HFFc6 (cell line): ENCODE measurements at regions not wholly inside any gene's neighbourhood (a gene's known extent, or its start where the extent isn't known, plus 50 kb on each side); places are given as distances from the start of the nearest gene placed in this dataset.
"Not testable (repeated sequence)": the region's sequence is repeated elsewhere in the genome, so short reads cannot be mapped to it uniquely, and the experiment has no call there.

Source experiments
- DNase-seq: peaks from one replicate; pipeline ENCODE4 v3.0.0-alpha.2; 2018
- H3K27ac Mint-ChIP-seq: 2 replicates; pipeline ENCODE4 v1.8.0; 2020; ENCODE audit warnings: mild to moderate bottlenecking, mixed read lengths
- H3K27me3 Mint-ChIP-seq: 2 replicates; pipeline ENCODE4 v1.8.0; 2021; ENCODE audit warnings: mild to moderate bottlenecking, moderate library complexity, mixed read lengths; ENCODE audit not compliant: insufficient read depth
- H3K36me3 Mint-ChIP-seq: 2 replicates; pipeline ENCODE4 v1.8.0; 2021; ENCODE audit warnings: low read depth, mixed read lengths
- H3K4me1 Mint-ChIP-seq: 2 replicates; pipeline ENCODE4 v1.8.0; 2020; ENCODE audit warnings: low read depth, mixed read lengths
- H3K4me3 Mint-ChIP-seq: 2 replicates; pipeline ENCODE4 v1.8.0; 2020; ENCODE audit warnings: mild to moderate bottlenecking, moderate library complexity, mixed read lengths
- H3K9me3 Mint-ChIP-seq: 2 replicates; pipeline ENCODE4 v1.8.0; 2020; ENCODE audit warnings: mild to moderate bottlenecking, mixed read lengths
- CTCF ChIP-seq: fragments of 200-600 bp; sonication (generic); IDR thresholded peaks from 2 replicates; pipeline ENCODE4 v1.5.0; 2021; ENCODE audit warnings: antibody characterized with exemption, mild to moderate bottlenecking

- H3K9me3 Mint-ChIP-seq = peaks cover 39% of the 10 kb centered on the region
Measured at GRCh38 chr5:130397132-130397531, 492.9 kb downstream of the CHSY3 start.

DNA sequence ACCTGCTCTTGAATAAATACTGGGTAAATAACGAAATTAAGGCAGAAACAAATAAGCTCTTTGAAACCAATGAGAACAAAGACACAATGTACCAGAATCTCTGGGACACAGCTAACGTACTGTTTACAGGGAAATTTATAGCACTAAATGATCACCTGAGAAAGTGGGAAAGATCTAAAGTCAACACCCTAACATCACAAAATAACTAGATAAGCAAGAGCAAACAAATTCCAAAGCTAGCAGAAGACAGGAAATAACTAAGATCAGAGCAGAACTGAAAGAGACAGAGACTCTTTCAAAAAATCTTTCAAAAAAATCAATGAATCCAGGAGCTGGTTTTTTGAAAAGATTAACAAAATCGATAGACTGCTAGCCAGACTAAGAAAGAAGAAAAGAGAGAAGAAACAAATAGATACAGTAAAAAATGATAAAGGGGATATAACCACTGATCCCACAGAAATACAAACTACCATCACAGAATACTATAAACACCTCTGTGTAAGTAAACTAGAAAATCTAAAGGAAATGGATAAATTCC is 487.5 kb downstream of the CHSY3 start:
- H3K27me3 Mint-ChIP-seq, H3K4me1 Mint-ChIP-seq, H3K36me3 Mint-ChIP-seq, H3K4me3 Mint-ChIP-seq, H3K27ac Mint-ChIP-seq, DNase-seq: not testable (repeated sequence)
- H3K9me3 Mint-ChIP-seq = peaks cover 32% of the 10 kb centered on the region

More at GRCh38 chr5:130397132-130397531, 492.9 kb downstream of the CHSY3 start:
- H3K27me3 Mint-ChIP-seq = no peaks in the 10 kb centered on the region
- no peak for TF ChIP-seq CTCF
- no peak for DNase-seq
- no peaks in the 10 kb centered on the region for H3K4me1 Mint-ChIP-seq
- H3K36me3 Mint-ChIP-seq = no peaks in the 10 kb centered on the region
- H3K27ac Mint-ChIP-seq = no peak overlapping the region
- H3K4me3 Mint-ChIP-seq = no peak overlapping the region

DNA sequence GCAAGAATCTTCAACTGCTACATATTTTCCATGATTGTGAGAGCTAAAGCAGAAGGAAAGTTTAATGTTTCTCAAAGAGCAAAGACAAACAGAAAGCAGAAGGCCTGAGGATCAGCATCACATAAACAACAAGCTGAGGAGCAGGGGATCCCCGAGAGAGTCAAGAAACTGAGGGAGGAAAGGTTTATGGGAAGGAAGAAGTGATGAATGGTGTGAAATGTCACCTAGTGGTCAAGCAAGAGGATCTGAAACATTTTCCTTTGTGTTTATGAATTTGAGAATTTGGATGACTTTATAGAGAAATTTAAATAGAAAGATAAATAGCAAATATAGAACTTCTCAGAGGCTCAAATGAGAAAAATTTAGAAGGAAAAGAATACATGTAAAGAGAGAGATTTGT is 481.9 kb downstream of the CHSY3 start:
- Mint-ChIP-seq H3K4me1 (no peaks in the 10 kb centered on the region), H3K36me3 (no peaks in the 10 kb centered on the region), H3K27me3 (no peaks in the 10 kb centered on the region), H3K4me3 (no peak overlapping the region), H3K27ac (no peak overlapping the region), H3K9me3 (peaks cover 15% of the 10 kb centered on the region; the same call in 1 of the 2 replicates)
- no peak for DNase-seq
- no peak for TF ChIP-seq CTCF

- no peak overlapping the region for H3K4me3 Mint-ChIP-seq
- no peaks in the 10 kb centered on the region for H3K4me1 Mint-ChIP-seq
- H3K27ac Mint-ChIP-seq = no peak overlapping the region
- peaks cover 20% of the 10 kb centered on the region; the same call in 1 of the 2 replicates for H3K9me3 Mint-ChIP-seq
- no peaks in the 10 kb centered on the region for H3K27me3 Mint-ChIP-seq
- TF ChIP-seq CTCF = no peak
- DNase-seq = no peak
- H3K36me3 Mint-ChIP-seq = no peaks in the 10 kb centered on the region
Measured at GRCh38 chr5:130385656-130386055, 481.4 kb downstream of the CHSY3 start.

DNA sequence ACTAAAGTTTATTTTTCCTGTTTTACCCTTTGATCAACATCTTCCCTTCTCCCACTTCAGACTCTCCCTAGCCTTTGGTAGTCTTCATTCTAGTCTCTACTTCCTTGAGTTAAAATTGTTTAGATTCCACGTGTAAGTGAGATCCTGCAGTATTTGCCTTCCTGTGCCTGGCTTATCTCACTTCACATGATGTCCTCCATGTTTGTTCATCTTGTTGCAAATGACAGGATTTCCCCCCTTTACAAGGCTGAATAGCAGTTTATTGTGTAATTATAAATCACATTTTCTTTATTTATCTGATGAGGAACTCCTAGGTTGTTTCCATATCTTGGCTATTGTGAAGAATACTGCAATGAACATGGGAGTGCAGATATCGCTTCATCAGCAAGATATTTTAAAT is 461.7 kb downstream of the CHSY3 start:
- Mint-ChIP-seq H3K9me3 (peaks cover 49% of the 10 kb centered on the region), H3K4me3 (no peak overlapping the region), H3K27me3 (no peaks in the 10 kb centered on the region), H3K27ac (no peak overlapping the region), H3K4me1 (no peaks in the 10 kb centered on the region), H3K36me3 (no peaks in the 10 kb centered on the region)
- no peak for DNase-seq
- no peak for TF ChIP-seq CTCF

DNA sequence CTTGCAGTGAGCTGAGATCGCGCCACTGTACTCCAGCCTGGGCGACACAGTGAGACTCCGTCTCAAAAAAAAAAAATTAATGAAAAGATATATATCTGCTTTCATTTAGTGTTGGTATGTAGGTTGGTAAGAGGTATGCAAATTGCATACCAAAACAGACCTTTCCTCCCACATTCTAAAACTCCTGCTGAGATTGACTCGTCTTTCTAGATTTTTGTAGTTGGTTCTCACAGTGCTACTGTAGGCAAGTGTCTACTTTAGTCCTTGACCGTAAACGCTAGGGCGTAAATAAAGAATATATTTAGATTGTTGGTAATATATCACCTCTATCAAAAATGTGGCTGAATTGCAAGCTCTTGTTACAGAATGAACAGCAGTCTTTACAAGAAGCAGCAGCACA is 445.9 kb downstream of the CHSY3 start:
- H3K27ac Mint-ChIP-seq = no peak overlapping the region
- no peak overlapping the region for H3K4me3 Mint-ChIP-seq
- H3K27me3 Mint-ChIP-seq = no peaks in the 10 kb centered on the region
- H3K4me1 Mint-ChIP-seq = no peaks in the 10 kb centered on the region
- no peaks in the 10 kb centered on the region for H3K36me3 Mint-ChIP-seq
- DNase-seq = no peak
- H3K9me3 Mint-ChIP-seq = peaks cover 33% of the 10 kb centered on the region
- no peak for TF ChIP-seq CTCF
